Gastroesophageal sphincter (tissue), 4 donors: ENCODE measurements at regions not wholly inside any gene's neighbourhood (a gene's known extent, or its start where the extent isn't known, plus 50 kb on each side); places are given as distances from the start of the nearest gene placed in this dataset.
A peak's percentile ranks its signal among the peaks of the same experiment; 100 is the strongest.
"Not testable (repeated sequence)": the region's sequence is repeated elsewhere in the genome, so short reads cannot be mapped to it uniquely, and the experiment has no call there.

ENCODE experiments used
- ATAC-seq: fragments of 150-250 bp; one replicate; pipeline ENCODE4 v1.9.1; 2016; ENCODE audit warnings: mild to moderate bottlenecking, moderate library complexity
- H3K27ac ChIP-seq, 4 donors: fragments of 200-600 bp; sonication (generic) in 3 of 4; 1 replicate in 3 of 4; 2 replicates in 1 of 4; pipeline ENCODE4 v1.5.1; 2016 to 2019
- H3K27me3 ChIP-seq: fragments of 200-600 bp; sonication (generic); one replicate; pipeline ENCODE4 v1.5.1; 2019
- H3K36me3 ChIP-seq, 2 donors: fragments of 200-600 bp; sonication (generic); one replicate each; pipeline ENCODE4 v1.5.1; 2019; ENCODE audit warnings: control low read depth in 1 of 2
- H3K4me1 ChIP-seq, 3 donors: fragments of 200-600 bp; sonication (generic); 1 replicate in 2 of 3; 2 replicates in 1 of 3; pipeline ENCODE4 v1.5.1; 2016 to 2019; ENCODE audit warnings: control low read depth in 2 of 3
- H3K4me3 ChIP-seq, 2 donors: fragments of 200-600 bp; sonication (generic); one replicate each; pipeline ENCODE4 v1.5.1; 2019; ENCODE audit warnings: mild to moderate bottlenecking in 1 of 2, moderate library complexity in 1 of 2
- H3K9me3 ChIP-seq, 3 donors: fragments of 200-600 bp; sonication (generic); one replicate each; pipeline ENCODE4 v1.5.1; 2017 to 2019; ENCODE audit warnings: control low read depth in 2 of 3
- CTCF ChIP-seq, 4 experiments: fragments of 200-600 bp in 2 of 4; fragments of 450-650 bp in 2 of 4; sonication (generic) in 1 of 4; IDR thresholded peaks; one replicate each; pipeline ENCODE4 v1.5.1; 2017 to 2019; ENCODE audit warnings: antibody characterized with exemption in 4 of 4, mild to moderate bottlenecking in 2 of 4, moderate library complexity in 2 of 4
- EP300 ChIP-seq: sonication (generic); formaldehyde crosslinking; IDR thresholded peaks from one replicate; pipeline ENCODE4 v1.6.1; 2017; ENCODE audit warnings: antibody characterized with exemption, mild to moderate bottlenecking
- POLR2A ChIP-seq, 2 donors: fragments of 450-650 bp; IDR thresholded peaks; one replicate each; pipeline ENCODE4 v1.6.1; 2017; ENCODE audit warnings: antibody characterized with exemption in 2 of 2, mild to moderate bottlenecking in 2 of 2, moderate library complexity in 1 of 2
- POLR2AphosphoS5 ChIP-seq: sonication (generic); formaldehyde crosslinking; IDR thresholded peaks from one replicate; pipeline ENCODE4 v1.6.1; 2017; ENCODE audit warnings: antibody characterized with exemption
- WGBS, 2 donors: methylation state at CpG; one replicate each; pipeline ENCODE4 v1.1.5; 2018; ENCODE audit warnings: low coverage in 1 of 2; 5-methylcytosine and 5-hydroxymethylcytosine counted together

DNA sequence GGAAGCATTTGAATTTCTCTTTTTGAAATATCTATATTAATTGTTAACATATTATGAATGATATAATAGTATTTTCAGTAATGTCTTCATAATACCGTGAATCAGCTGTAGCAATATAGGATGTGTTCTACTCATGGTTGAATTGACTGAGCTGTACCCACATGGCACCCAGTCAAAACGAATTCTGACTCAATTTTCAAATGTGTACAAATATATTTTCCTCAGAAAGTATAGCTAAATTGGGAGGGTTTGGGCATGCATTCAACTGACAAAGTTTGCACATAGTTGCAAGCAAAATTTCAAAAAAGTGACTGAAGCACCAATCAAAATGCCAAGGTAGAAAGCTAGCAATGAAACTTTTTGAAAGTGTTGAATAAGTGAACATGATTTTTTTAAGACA is 188.9 kb downstream of the NAF1 start:
- no peak for ATAC-seq
- Histone ChIP-seq H3K36me3 (no peaks in the 10 kb centered on the region), H3K27me3 (no peaks in the 10 kb centered on the region), H3K4me1 (no peaks in the 10 kb centered on the region), H3K27ac (no peak overlapping the region), H3K4me3 (no peak overlapping the region), H3K9me3 (no peaks in the 10 kb centered on the region)
- TF ChIP-seq CTCF (IDR thresholded peaks at IDR 0.05): no peak
- no peak for TF ChIP-seq POLR2AphosphoS5
- no peak for TF ChIP-seq POLR2A (IDR thresholded peaks at IDR 0.05)
- TF ChIP-seq EP300: no peak
- WGBS, 2 donors: 60 to 61% methylated on average over 2 of the region's 2 CpGs

- H3K4me1 ChIP-seq: no peaks in the 10 kb centered on the region
- no peaks in the 10 kb centered on the region for H3K27me3 ChIP-seq
- no peaks in the 10 kb centered on the region for H3K9me3 ChIP-seq
- 85 to 91% methylated on average over 3 to 4 of the region's 4 CpGs for WGBS, 2 donors
- no peak for ATAC-seq
- no peaks in the 10 kb centered on the region for H3K36me3 ChIP-seq
- H3K27ac ChIP-seq: no peak overlapping the region
- no peak for TF ChIP-seq CTCF (IDR thresholded peaks at IDR 0.05)
- no peak for TF ChIP-seq EP300
- no peak for TF ChIP-seq POLR2AphosphoS5
- TF ChIP-seq POLR2A (IDR thresholded peaks at IDR 0.05): no peak
- no peak overlapping the region for H3K4me3 ChIP-seq
Observed at GRCh38 chr4:162972661-162973330, 193.9 kb downstream of the NAF1 start.

DNA sequence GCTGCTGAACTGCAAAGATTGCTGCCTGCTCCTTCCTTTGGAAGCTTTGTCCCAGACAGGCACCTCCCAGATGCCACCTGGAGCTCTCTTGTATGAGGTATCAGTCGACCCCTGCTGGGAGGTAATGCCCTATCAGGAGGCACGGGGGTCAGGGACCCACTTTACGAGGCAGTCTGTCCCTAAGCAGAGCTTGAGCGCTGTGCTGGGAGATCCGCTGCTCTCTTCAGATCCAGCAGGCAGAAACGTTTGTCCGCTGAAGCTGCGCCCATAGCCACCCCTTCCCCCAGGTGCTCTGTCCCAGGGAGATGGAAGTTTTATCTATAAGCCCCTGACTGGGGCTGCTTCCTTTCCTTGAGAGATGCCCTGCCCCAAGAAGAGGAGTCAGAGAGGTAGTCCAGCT is 197.5 kb downstream of the NAF1 start:
- Histone ChIP-seq H3K27me3 (no peaks in the 10 kb centered on the region), H3K9me3 (peaks cover 0 to 4% (median 0%) of the 10 kb centered on the region in 3 donors), H3K4me3 (no peak overlapping the region), H3K36me3 (no peaks in the 10 kb centered on the region), H3K4me1 (no peaks in the 10 kb centered on the region), H3K27ac (no peak overlapping the region)
- no peak for ATAC-seq
- WGBS, 2 donors: no CpG with 5 or more reads among the region's 8 CpGs
- TF ChIP-seq EP300 (no peak), POLR2A (IDR thresholded peaks at IDR 0.05) (no peak), CTCF (IDR thresholded peaks at IDR 0.05) (no peak), POLR2AphosphoS5 (no peak)

DNA sequence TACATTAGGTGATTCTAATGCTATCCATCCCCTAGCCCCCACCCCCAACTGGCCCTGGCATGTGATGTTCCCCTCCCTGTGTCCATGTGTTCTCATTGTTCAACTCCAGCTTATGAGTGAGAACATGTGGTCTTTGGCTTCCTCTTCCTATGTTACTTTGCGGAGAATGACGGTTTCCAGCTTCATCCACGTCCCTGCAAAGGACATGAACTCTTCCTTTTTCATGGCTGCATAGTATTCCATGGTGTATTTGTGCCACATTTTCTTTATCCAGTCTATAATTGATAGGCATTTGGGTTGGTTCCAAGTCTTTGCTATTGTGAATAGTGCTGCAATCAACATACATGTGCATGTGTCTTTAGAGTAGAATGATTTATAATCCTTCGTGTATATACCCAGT is 200.7 kb downstream of the NAF1 start:
- H3K4me3 ChIP-seq, H3K36me3 ChIP-seq, H3K27me3 ChIP-seq, H3K9me3 ChIP-seq, H3K27ac ChIP-seq, H3K4me1 ChIP-seq, ATAC-seq: not testable (repeated sequence)
- 40 to 86% methylated on average over 2 to 3 of the region's 4 CpGs for WGBS, 2 donors

GRCh38 chr4:162959046-162959445 is 207.6 kb downstream of the NAF1 start:
- H3K4me3 ChIP-seq: no peak overlapping the region
- WGBS, 2 donors: 40 to 75% methylated on average over 1 of the region's 2 CpGs
- TF ChIP-seq POLR2A (IDR thresholded peaks at IDR 0.05): no peak
- H3K36me3 ChIP-seq: no peaks in the 10 kb centered on the region
- no peak overlapping the region for H3K27ac ChIP-seq
- peak; percentile 22 for ATAC-seq
- no peaks in the 10 kb centered on the region for H3K27me3 ChIP-seq
- no peaks in the 10 kb centered on the region for H3K4me1 ChIP-seq
- H3K9me3 ChIP-seq: no peaks in the 10 kb centered on the region

- WGBS, 2 donors: 80 to 81% methylated on average over 1 to 3 of the region's 3 CpGs
- H3K9me3 ChIP-seq: no peaks in the 10 kb centered on the region
- no peaks in the 10 kb centered on the region for H3K36me3 ChIP-seq
- no peaks in the 10 kb centered on the region for H3K4me1 ChIP-seq
- no peak for TF ChIP-seq POLR2AphosphoS5
- TF ChIP-seq POLR2A (IDR thresholded peaks at IDR 0.05): no peak
- TF ChIP-seq EP300: no peak
- no peak for TF ChIP-seq CTCF (IDR thresholded peaks at IDR 0.05)
- H3K4me3 ChIP-seq: no peak overlapping the region
- no peak overlapping the region for H3K27ac ChIP-seq
- ATAC-seq: no peak
- no peaks in the 10 kb centered on the region for H3K27me3 ChIP-seq
Observed at GRCh38 chr4:162957521-162958143, 209.1 kb downstream of the NAF1 start.
